ENCODE measurements at regions not wholly inside any gene's neighbourhood (a gene's known extent, or its start where the extent isn't known, plus 50 kb on each side); places are given as distances from the start of the nearest gene placed in this dataset.

DNA sequence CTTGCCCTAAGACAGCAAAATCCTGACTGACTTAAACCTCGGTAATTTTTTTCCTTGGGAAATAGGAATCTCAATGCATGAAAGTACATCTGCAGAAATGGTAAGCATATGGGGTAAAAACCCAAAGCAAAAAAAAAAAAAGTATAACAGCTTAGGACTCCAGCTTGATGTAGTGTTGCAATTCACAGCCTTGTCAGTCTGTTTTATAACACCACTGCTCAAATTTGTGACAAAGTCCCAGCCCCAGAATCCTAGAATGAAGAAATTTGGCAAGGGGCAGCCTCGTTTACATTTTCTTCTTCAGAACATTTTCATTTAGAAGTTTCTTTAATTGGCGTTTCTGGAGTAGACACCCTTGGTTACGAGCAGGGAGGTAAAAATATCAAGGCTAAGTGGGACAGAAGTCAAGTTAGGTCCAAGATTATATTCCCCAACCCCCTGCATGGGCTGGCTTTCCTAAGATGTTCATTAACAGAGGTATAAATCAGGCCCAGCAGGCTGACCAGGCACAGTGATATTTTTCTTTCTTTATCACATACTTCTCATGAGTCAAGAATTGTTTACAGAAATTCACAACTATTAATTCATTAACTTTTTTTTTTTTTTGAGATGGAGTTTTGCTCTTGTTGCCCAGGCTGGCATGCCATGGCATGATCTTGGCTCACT is 424.0 kb downstream of the RMST start:
- TF ChIP-seq, protein P1, sequence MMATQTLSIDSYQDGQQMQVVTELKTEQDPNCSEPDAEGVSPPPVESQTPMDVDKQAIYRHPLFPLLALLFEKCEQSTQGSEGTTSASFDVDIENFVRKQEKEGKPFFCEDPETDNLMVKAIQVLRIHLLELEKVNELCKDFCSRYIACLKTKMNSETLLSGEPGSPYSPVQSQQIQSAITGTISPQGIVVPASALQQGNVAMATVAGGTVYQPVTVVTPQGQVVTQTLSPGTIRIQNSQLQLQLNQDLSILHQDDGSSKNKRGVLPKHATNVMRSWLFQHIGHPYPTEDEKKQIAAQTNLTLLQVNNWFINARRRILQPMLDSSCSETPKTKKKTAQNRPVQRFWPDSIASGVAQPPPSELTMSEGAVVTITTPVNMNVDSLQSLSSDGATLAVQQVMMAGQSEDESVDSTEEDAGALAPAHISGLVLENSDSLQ (IDR thresholded peaks at IDR 0.05) = no peak
- no peak for TF ChIP-seq CHD2 (IDR thresholded peaks at IDR 0.05; ENCODE audit: borderline replicate concordance, low read depth, low read length)
